22Rv1 (cell line): ENCODE measurements at regions not wholly inside any gene's neighbourhood (a gene's known extent, or its start where the extent isn't known, plus 50 kb on each side); places are given as distances from the start of the nearest gene placed in this dataset.

ENCODE experiments used
- CTCF ChIP-seq: fragments of 450-650 bp; IDR thresholded peaks from 2 replicates; pipeline ENCODE4 v1.5.1; 2017; ENCODE audit warnings: mild to moderate bottlenecking
- ZFX ChIP-seq: fragments of 450-650 bp; IDR thresholded peaks from 2 replicates; pipeline ENCODE4 v1.6.1; 2017; ENCODE audit warnings: antibody characterized with exemption, borderline replicate concordance

GRCh38 chr5:83831834-83832233, 111.2 kb upstream of the HAPLN1 start:
- TF ChIP-seq CTCF (no peak), ZFX (no peak)
